Esophagus muscularis mucosa (tissue), 3 donors: ENCODE measurements at regions not wholly inside any gene's neighbourhood (a gene's known extent, or its start where the extent isn't known, plus 50 kb on each side); places are given as distances from the start of the nearest gene placed in this dataset.

ENCODE experiments used
- CTCF ChIP-seq, 3 experiments: fragments of 200-600 bp in 2 of 3; fragments of 450-650 bp in 1 of 3; sonication (generic) in 2 of 3; IDR thresholded peaks; one replicate each; pipeline ENCODE4 v1.5.1; 2017 to 2019; ENCODE audit warnings: antibody characterized with exemption in 3 of 3, mild to moderate bottlenecking in 2 of 3, moderate library complexity in 1 of 3
- POLR2A ChIP-seq: fragments of 450-650 bp; IDR thresholded peaks from one replicate; pipeline ENCODE4 v1.6.1; 2017; ENCODE audit warnings: antibody characterized with exemption, moderate library complexity, mild to moderate bottlenecking, low read depth
- POLR2AphosphoS5 ChIP-seq, 2 donors: sonication (generic); formaldehyde crosslinking; IDR thresholded peaks; one replicate each; pipeline ENCODE4 v1.6.1; 2017; ENCODE audit warnings: antibody characterized with exemption in 2 of 2

DNA sequence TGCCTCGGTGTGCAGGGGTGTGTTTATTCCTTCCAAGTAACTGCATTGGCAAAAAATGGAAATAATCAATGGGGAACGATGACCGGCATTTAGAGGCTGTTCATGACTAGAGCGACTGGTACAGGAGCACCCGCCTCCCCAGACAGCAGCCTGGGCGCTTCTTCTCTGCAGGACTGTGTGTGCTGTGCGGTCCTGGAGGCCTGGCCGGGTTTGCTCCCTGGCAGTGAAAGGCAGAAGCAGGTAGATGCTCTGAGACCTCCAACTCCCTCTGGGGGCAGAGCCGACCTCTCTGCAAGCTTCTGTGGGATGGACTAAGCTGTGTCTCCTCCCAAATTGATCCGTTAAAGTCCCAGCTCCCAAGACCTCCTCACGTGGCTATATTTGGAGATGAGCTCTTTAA, 59.2 kb upstream of the ACTRT2 start:
- TF ChIP-seq POLR2AphosphoS5 (IDR thresholded peaks at IDR 0.05) (no peak), POLR2A (no peak), CTCF (IDR thresholded peaks at IDR 0.05) (no peak)
